GM04504 (cell line): ENCODE measurements at regions not wholly inside any gene's neighbourhood (a gene's known extent, or its start where the extent isn't known, plus 50 kb on each side); places are given as distances from the start of the nearest gene placed in this dataset.
"Not testable (repeated sequence)": the region's sequence is repeated elsewhere in the genome, so short reads cannot be mapped to it uniquely, and the experiment has no call there.

Experiments used
- DNase-seq: peaks from one replicate; pipeline ENCODE4 v3.0.0-alpha.2; 2012; ENCODE audit warnings: low read depth

DNA sequence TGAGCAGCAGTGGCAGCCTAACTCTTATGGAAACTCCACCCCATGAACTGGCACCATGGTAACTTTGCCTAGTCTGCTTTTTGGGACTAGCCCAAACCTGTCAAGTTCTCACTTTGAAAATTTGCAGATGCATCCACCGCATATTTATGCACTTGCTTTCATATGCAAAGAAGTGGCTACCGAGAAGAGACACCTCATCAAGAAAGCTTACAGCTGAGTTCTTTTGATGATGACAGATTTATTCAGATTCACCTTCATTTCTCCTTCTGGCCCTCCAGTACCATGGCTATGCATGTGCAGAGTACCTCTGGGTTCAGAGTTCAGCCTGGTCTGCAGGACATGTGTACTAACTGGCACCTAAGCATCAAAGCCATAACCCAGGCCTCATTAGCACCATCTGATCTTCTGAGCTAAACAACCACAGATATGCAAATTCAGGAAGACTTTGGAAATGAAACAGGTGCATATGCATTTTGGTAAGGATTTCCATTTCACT is 154.3 kb upstream of the TENT5A start:
- no peak for DNase-seq

- DNase-seq, result no peak
Measured at GRCh38 chr6:81906041-81906440, 153.6 kb upstream of the TENT5A start.

- DNase-seq, result no peak
Measured at GRCh38 chr6:81901551-81901966, 149.1 kb upstream of the TENT5A start.

GRCh38 chr6:81900616-81901015 is 148.1 kb upstream of the TENT5A start:
- DNase-seq, result no peak

DNA sequence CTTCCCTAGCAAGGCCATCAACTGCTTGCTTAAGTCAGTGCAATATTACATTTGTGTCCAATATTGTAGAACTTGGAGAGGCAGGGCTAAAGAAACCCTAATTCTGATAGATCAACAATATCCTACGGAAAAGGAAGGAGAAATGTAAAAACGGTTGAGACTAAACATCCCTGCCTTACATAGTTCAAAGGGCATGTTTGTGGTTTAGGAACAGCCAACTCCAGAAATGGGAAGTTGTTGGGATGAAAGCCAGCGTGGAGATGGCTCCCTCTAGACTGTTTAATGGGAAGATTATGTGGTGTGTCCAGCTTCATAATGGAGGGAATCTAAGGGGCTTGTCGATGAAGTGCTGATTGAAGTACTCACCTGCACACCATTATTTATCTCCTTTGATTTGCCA is 145.3 kb upstream of the TENT5A start:
- DNase-seq, result no peak

- no peak for DNase-seq
Measured at GRCh38 chr6:81896525-81897503, 144.3 kb upstream of the TENT5A start.

DNA sequence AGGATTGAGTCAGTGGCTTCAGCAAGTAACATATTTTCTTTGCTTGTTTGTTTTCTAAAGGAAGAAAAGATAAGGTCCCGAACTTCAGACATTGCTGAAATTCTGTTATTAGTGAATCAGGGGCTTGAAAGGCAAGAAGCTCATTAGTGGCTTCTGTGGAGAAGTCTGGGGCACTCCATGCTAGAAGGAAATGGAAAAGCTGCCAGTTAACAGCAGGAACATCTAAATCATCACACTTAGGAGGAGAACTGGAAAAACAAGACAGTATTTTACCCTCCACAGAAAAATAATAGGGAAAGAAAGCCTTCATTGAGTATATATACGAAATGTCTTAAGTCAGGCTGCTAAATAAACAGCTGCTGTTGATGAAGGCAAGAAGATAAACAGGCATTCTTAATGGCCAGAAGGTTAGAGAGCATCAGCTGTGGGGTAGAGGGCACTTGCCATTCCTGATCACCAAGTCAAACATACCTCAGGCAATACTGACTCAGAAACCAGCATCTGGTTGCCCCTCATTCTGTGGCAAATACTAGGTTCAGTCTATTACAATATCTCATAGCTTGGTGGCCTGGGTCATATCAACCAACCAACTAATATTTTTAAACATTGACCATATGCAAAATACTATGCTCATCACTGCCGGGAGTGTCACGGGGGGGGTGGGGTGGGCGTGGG is 143.2 kb upstream of the TENT5A start:
- peak; percentile 57 for DNase-seq

- DNase-seq, result no peak
Measured at GRCh38 chr6:81894788-81895271, 142.3 kb upstream of the TENT5A start.

DNA sequence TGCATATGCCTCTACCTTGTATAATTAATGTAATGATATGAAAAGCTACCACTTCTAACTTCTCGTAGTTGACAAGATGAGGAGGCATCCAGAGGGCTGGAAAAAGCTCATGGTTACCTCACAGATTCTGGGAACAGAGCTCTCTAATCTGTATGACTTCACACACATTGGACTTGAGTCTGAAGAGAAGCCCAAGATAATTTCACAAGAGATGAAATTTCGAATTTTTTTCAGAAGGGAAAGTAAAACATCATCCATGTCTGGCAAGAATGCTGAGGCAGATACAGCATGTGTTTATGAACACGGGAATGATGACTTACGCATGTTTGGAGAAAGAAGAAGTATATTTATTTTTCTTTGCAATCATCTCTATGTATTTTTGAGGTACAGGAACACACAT is 141.8 kb upstream of the TENT5A start:
- DNase-seq, result peak; percentile 50

GRCh38 chr6:81892891-81893290 is 140.4 kb upstream of the TENT5A start:
- no peak for DNase-seq

DNA sequence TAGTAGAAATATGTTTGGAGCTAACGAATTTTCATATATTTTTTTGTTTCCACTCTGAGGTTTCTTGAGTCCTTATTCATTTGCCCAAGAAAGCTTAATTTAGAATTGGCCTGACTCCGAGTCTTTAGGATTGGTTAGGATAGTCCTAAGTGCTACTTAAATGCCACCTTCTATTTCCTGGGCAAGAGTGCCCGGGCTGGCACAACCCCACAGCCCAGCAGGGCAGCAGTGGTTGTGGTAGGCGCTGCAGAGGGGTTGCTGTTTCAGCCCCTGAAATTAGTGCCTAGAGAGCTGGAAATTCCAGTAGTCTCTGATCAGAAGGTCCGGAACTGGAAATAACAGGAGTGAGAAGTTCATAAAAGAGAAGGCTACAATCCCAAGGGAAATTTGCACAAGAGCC is 139.4 kb upstream of the TENT5A start:
- no peak for DNase-seq

- DNase-seq, result peak; percentile 75
Measured at GRCh38 chr6:81890846-81891245, 138.4 kb upstream of the TENT5A start.

GRCh38 chr6:81889377-81890053 is 137.0 kb upstream of the TENT5A start:
- DNase-seq, result no peak

- not testable (repeated sequence) for DNase-seq
Measured at GRCh38 chr6:81886909-81887308, 134.4 kb upstream of the TENT5A start.

GRCh38 chr6:81886157-81886556 is 133.7 kb upstream of the TENT5A start:
- no peak for DNase-seq

DNA sequence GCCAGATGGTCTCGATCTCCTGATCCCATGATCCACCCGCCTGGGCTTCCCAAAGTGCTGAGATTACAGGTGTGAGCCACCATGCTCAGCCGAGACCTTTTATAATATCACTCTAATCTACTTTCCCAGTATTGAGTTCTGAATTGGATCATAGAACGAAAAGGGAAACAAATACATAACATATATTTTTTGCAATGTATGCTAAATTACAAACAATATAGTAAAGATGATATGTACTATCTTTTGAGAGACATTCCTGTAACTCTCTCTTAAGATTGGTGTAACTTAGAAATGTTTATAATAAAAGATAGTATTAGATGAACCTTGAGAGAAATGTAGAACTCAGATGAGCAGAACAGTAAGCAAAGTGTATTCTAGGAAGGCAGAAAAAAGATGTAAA is 129.2 kb upstream of the TENT5A start:
- no peak for DNase-seq

DNA sequence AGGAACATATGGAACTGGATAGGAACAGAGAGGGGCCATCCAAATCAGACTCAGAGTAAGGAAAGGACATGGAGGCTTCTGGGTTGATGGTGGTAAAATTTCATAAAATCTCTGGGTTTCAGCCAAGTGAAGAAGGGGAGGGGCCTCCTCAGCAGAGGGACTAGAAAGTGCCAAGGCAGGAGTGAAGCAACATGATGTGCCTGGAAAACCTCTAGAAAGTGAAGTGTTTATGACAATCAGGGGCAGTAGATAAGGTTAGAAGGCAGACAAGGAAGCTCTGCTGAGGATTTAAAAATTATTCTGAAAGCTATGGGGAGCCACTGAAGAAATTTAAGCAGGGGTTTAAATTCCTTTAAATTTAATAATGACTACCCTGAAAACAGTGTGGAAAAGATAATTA is 126.0 kb upstream of the TENT5A start:
- no peak for DNase-seq

- DNase-seq, result no peak
Measured at GRCh38 chr6:81876971-81877370, 124.5 kb upstream of the TENT5A start.

DNA sequence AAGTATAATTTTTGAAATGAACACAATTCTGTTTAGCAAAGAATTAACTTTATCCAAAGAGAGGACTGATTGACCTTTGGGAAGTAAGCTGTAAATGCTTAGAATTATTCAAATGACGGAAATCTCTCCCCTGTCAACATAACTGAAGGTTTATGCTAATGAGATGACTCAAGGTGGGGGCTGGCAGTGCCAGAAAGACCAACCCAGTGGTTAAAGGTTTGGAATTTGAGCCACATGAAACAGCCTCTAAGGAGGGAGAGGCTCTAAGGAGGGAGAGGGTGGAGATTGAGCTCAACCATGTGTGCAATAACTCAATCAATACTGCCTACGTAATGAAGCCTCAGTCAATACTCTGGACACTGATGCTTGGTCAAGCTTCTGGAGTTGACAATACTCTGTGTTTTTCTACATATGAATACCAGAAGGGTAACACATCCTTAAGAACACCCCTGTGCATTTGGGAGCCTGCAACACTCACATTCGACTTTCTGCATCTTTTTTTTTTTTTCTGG is 123.4 kb upstream of the TENT5A start:
- no peak for DNase-seq

DNA sequence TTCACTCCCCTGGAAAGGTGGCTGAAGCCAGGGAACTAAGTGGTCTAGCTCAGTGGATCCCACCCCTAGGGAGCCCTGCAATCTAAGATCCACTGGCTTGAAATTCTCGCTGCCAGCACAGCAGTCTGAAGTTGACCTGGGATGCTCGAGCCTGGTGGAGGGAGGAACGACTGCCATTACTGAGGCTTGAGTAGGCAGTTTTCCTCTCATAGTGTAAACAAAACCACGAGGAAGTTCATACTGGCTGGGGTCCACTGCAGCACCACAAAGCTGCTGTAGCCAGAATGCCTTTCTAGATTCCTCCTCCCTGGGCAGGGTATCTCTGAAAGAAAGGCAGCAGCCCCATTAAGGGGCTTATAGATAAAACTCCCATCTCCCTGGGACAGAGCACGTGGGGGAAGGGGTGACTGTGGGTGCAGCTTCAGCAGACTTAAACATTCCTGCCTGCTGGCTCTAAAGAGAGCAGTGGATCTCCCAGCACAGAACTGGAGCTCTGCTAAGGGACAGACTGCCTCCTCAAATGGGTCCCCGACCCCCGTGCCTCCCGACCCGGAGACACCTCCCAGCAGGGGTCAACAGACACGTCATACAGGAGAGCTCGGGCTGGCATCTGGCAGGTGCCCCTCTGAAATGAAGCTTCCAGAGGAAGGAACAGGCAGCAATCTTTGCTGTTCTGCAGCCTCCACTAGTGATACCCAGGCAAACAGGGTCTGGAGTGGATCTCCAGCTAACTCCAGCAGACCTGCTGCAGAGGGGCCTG is 117.4 kb upstream of the TENT5A start:
- not testable (repeated sequence) for DNase-seq

GRCh38 chr6:81865712-81866111 is 113.2 kb upstream of the TENT5A start:
- DNase-seq, result no peak
